NCI-H510A (cell line): ENCODE measurements at regions not wholly inside any gene's neighbourhood (a gene's known extent, or its start where the extent isn't known, plus 50 kb on each side); places are given as distances from the start of the nearest gene placed in this dataset.
"Not testable (repeated sequence)": the region's sequence is repeated elsewhere in the genome, so short reads cannot be mapped to it uniquely, and the experiment has no call there.

ENCODE experiments used
- DNase-seq: peaks from one replicate; lab custom pipeline; 2025; lab: John Stamatoyannopoulos, UW

GRCh38 chr2:163949693-163950092 is 213.9 kb upstream of the FIGN start:
- DNase-seq = no peak

GRCh38 chr2:163944347-163944737 is 208.5 kb upstream of the FIGN start:
- DNase-seq = no peak

- DNase-seq = no peak
Measured at GRCh38 chr2:163943403-163944346, 207.9 kb upstream of the FIGN start.

- no peak for DNase-seq
Measured at GRCh38 chr2:163934131-163934530, 198.3 kb upstream of the FIGN start.

- DNase-seq = no peak
Measured at GRCh38 chr2:163919717-163920116, 183.9 kb upstream of the FIGN start.

GRCh38 chr2:163914486-163914885 is 178.7 kb upstream of the FIGN start:
- DNase-seq = not testable (repeated sequence)

DNA sequence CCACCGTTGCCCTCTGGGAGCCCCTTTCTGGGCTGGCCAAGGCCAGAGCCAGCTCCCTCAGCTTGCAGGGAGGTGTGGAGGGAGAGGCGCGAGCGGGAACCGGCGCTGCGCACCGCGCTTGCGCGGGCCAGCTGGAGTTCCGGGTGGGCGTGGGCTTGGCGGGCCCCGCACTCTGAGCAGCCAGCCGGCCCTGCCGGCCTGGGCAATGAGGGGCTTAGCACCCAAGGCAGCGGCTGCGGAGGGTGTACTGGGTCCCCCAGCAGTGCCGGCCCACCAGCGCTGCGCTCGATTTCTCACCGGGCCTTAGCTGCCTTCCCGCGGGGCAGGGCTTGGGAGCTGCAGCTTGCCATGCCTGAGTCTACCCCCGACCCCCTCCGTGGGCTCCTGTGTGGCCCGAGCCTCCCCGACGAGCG is 177.7 kb upstream of the FIGN start:
- not testable (repeated sequence) for DNase-seq

- DNase-seq = no peak
Measured at GRCh38 chr2:163909411-163910080, 173.7 kb upstream of the FIGN start.

DNA sequence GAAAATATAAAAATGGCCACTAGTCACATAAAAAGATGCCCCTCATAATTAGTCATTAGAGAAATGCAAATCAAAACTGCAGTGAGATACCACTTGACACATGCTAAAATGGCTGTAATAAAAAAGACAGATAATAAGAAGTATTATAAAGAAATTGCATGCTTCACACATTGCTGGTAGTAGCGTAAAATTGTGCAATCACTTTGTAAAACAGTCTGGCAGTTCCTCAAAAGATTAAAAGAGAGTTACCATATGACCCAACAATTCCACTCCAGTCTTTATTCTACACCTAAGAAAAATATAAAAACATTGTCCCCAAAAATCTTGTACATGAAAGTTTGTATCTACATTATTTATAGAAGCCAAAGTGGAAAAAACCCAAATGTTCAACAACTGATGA is 170.6 kb upstream of the FIGN start:
- DNase-seq = no peak

- DNase-seq = no peak
Measured at GRCh38 chr2:163897799-163898198, 162.0 kb upstream of the FIGN start.

- DNase-seq = not testable (repeated sequence)
Measured at GRCh38 chr2:163893444-163893843, 157.6 kb upstream of the FIGN start.

- DNase-seq = no peak
Measured at GRCh38 chr2:163888591-163888990, 152.8 kb upstream of the FIGN start.

- DNase-seq = no peak
Measured at GRCh38 chr2:163887182-163887581, 151.4 kb upstream of the FIGN start.

DNA sequence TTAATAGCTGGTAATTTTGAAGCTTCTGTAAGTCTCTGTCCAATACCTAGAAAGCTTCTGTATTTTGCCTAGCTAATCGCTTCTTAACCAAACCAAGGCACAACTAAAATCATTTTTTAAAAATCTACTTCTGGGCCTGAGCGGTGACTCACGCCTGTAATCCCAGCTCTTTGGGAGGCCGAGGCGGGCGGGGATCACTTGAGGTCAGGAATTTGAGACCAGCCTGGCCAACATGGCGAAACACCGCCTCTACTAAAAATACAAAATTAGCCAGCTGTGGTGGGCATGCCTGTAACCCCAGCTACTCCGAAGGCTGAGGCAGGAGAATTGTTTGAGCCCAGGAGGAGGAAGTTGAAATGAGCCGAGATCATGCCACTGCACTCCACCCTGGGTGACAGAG is 148.6 kb upstream of the FIGN start:
- no peak for DNase-seq

GRCh38 chr2:163878718-163879117 is 142.9 kb upstream of the FIGN start:
- no peak for DNase-seq

DNA sequence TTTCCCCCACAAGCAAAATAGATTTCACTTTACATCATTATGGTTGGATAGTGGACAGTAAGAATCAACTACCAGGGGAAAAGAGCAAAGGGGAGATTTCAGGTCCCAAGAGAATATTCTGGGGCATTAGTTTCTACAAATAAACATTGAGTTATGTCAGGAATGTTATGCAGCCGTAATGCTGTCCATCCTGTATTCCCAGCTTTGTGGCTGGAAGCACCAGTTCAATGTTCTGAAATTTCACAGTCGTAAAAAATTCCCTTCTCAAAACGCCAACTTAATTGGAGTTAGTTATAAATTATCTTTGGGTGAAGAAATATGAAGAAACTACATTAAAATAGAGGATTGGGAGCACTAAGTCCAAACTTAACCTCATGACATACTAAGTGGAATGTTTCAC is 141.5 kb upstream of the FIGN start:
- no peak for DNase-seq

DNA sequence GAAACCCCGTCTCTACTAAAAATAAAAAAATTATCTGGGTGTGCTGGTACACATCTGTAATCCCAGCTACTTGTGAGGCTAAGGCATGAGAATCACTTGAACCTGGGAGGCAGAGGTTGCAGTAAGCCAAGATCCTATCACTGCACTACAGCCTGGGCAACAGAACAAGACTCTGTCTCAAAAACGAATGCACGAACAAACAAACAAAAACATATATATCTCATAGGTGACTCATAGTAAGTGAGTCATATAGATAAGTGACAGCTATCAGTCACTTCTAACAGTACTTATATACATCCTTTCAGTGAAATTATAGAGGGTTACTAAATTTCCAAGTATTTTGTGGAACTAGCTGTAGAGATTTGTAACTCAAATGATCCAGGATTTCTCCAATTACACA is 127.3 kb upstream of the FIGN start:
- no peak for DNase-seq

GRCh38 chr2:163859951-163860350 is 124.1 kb upstream of the FIGN start:
- no peak for DNase-seq

DNA sequence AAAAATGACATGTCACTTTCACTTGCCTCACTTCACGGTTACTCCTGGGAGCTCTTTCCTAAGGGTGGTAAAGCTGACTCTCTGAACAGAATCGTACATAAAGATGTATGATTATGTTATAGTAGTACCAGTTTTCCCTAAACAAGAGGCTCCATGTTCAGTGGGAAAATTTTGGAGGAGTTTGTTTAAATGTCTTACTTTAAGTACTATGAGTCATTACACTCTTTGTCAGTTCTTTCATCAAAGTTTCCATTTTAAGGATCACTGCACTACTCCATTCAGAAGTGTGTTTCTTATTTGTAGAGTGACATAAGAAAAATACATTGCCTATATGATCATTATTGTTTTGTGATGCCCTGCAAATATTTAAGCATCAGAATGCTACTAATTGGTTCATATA is 121.1 kb upstream of the FIGN start:
- DNase-seq = no peak

- DNase-seq = no peak
Measured at GRCh38 chr2:163852616-163853015, 116.8 kb upstream of the FIGN start.

GRCh38 chr2:163849756-163850435 is 114.1 kb upstream of the FIGN start:
- DNase-seq = no peak

DNA sequence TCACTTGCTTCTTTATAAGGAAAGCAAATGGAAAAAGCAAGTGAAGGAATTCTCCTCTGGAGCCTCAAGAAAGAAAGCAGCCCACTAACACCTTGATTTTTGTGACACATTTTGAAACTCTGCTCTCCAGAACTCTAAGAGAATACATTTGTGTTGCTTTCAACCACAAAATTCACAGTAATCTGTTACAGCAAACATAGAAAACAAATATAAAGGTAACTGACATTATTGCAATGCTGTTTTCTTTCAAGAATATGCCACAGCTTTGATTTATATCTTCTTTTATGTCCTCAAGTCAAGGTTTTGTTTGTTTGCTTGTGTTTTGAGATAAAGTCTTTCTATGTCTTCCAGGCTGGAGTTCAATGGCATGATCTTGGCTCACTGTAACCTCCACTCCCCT is 103.1 kb upstream of the FIGN start:
- no peak for DNase-seq

- no peak for DNase-seq
Measured at GRCh38 chr2:163836167-163836566, 100.4 kb upstream of the FIGN start.
